VCaP (cell line): ENCODE measurements at regions not wholly inside any gene's neighbourhood (a gene's known extent, or its start where the extent isn't known, plus 50 kb on each side); places are given as distances from the start of the nearest gene placed in this dataset.

Experiments used
- H3K27ac ChIP-seq: fragments of 450-650 bp; 2 replicates; pipeline ENCODE4 v1.5.1; 2017
- CTCF ChIP-seq: fragments of 450-650 bp; conservative IDR thresholded peaks from 2 replicates; pipeline ENCODE4 v1.5.1; 2017; ENCODE audit warnings: mild to moderate bottlenecking, moderate library complexity

GRCh38 chr2:145638675-145639074 is 1118.8 kb upstream of the ZEB2 start:
- no peak overlapping the region for H3K27ac ChIP-seq
- no peak for TF ChIP-seq CTCF

GRCh38 chr2:145635706-145636427 is 1115.9 kb upstream of the ZEB2 start:
- no peak overlapping the region for H3K27ac ChIP-seq
- no peak for TF ChIP-seq CTCF

DNA sequence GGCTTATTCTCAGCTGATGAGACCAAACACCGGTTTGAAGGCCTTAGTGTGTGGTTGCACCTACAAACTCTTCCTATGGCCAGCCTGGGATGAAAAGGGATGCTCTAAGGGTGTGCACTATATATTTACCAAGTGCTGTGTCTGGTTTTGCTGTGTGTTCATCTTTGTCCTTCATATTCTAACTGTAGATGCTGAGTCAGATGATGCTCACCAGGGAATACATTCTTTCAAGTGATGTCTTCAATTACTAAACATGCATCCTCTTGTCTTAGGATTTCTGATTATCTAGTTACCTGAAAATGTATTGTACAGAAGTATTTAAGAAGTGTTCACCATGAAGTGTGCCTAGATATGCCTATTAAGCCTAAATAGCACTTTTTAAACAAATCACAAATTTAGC is 1111.6 kb upstream of the ZEB2 start:
- no peak overlapping the region for H3K27ac ChIP-seq
- TF ChIP-seq CTCF = no peak

- TF ChIP-seq CTCF = no peak
- H3K27ac ChIP-seq = no peak overlapping the region
Observed at GRCh38 chr2:145626301-145626700, 1106.4 kb upstream of the ZEB2 start.

- TF ChIP-seq CTCF = no peak
- H3K27ac ChIP-seq = no peak overlapping the region
Observed at GRCh38 chr2:145625111-145625510, 1105.2 kb upstream of the ZEB2 start.

DNA sequence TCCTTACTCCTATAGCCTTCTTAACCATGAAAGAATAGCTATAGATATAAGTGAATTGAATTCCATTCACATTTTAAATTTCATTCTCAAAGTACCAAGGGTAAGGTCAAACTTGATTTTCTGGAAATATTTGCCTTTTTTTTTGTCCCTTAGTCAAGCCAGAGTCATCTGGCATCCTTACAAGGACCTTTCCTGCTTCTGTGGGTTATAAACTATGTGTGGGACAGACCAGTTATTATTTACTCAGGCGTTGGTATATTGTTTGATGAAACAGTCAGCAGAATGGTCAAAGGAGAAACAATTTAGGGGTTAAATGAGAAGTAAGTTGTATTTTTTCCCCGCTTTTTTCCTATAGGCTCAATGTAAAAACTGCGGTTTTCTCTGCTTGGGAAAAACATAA is 1103.2 kb upstream of the ZEB2 start:
- no peak overlapping the region for H3K27ac ChIP-seq
- TF ChIP-seq CTCF = no peak

- no peak overlapping the region for H3K27ac ChIP-seq
- no peak for TF ChIP-seq CTCF
Observed at GRCh38 chr2:145622285-145622684, 1102.4 kb upstream of the ZEB2 start.
